SU-DHL-6 (cell line): ENCODE measurements at regions not wholly inside any gene's neighbourhood (a gene's known extent, or its start where the extent isn't known, plus 50 kb on each side); places are given as distances from the start of the nearest gene placed in this dataset.

Experiments
- H2AFZ ChIP-seq: fragments of 200-600 bp; sonication (generic); 2 replicates; pipeline ENCODE4 v1.6.1; 2014; ENCODE audit warnings: low read depth, mild to moderate bottlenecking, moderate library complexity, mixed read lengths, antibody characterized with exemption, low read length; ENCODE audit not compliant: severe bottlenecking
- H3F3A ChIP-seq: fragments of 200-600 bp; shearing (Covaris generic); 2 replicates; pipeline ENCODE4 v1.6.0; 2016; ENCODE audit warnings: antibody characterized with exemption, mild to moderate bottlenecking; ENCODE audit not compliant: insufficient read depth
- H3K27ac ChIP-seq: fragments of 200-600 bp; sonication (generic); 2 replicates; pipeline ENCODE4 v1.5.1; 2016; ENCODE audit warnings: low read depth, mild to moderate bottlenecking, low read length, moderate library complexity, mixed read lengths
- H3K27me3 ChIP-seq: fragments of 200-600 bp; sonication (generic), shearing (Covaris generic); 2 replicates; pipeline ENCODE4 v1.6.0; 2014; ENCODE audit warnings: mild to moderate bottlenecking, low read length
- H3K36me3 ChIP-seq: fragments of 200-600 bp; sonication (generic); 2 replicates; pipeline ENCODE4 v1.6.1; 2014; ENCODE audit warnings: mild to moderate bottlenecking, low read length, mixed read lengths
- H3K4me2 ChIP-seq: fragments of 300-600, 200-600 bp; shearing (Covaris generic), sonication (generic); 2 replicates; pipeline ENCODE4 v1.6.0; 2014; ENCODE audit warnings: low read length, low read depth, mild to moderate bottlenecking; ENCODE audit not compliant: poor library complexity, severe bottlenecking
- H3K4me3 ChIP-seq: fragments of 200-600 bp; sonication (generic); 2 replicates; pipeline ENCODE4 v1.5.1; 2014; ENCODE audit warnings: antibody characterized with exemption, low read length, mild to moderate bottlenecking, mixed read lengths; ENCODE audit not compliant: insufficient read depth, poor library complexity, severe bottlenecking
- H3K79me2 ChIP-seq: fragments of 200-600 bp; sonication (generic); 2 replicates; pipeline ENCODE4 v1.6.1; 2014; ENCODE audit warnings: mild to moderate bottlenecking, low read length, moderate library complexity; ENCODE audit not compliant: insufficient read depth
- H3K9ac ChIP-seq: fragments of 200-600 bp; sonication (generic); 2 replicates; pipeline ENCODE4 v1.7.0; 2014; ENCODE audit warnings: mild to moderate bottlenecking, low read length
- H3K9me2 ChIP-seq: fragments of 200-600 bp; sonication (generic); replicated peaks from 2 replicates; pipeline ENCODE4 v1.6.1; 2014; ENCODE audit warnings: low read length; ENCODE audit not compliant: insufficient read depth
- H3K9me3 ChIP-seq: fragments of 200-600 bp; sonication (generic); 2 replicates; pipeline ENCODE4 v1.6.1; 2014; ENCODE audit warnings: low read length, mixed read lengths; ENCODE audit not compliant: insufficient read depth
- H4K20me1 ChIP-seq: fragments of 200-600 bp; sonication (generic); 2 replicates; pipeline ENCODE4 v1.6.1; 2014; ENCODE audit warnings: low read depth, mild to moderate bottlenecking, antibody characterized with exemption, low read length, moderate library complexity, mixed read lengths
- EZH2phosphoT487 ChIP-seq: fragments of 200-600 bp; sonication (generic), shearing (Covaris generic); conservative IDR thresholded peaks from 2 replicates; pipeline ENCODE4 v1.6.1; 2018; ENCODE audit warnings: mild to moderate bottlenecking, antibody characterized with exemption, low read length, moderate library complexity, mixed read lengths
- TF ChIP-seq, protein P1 (sequence below): fragments of 200-600 bp; sonication (generic); IDR thresholded peaks from one replicate; pipeline ENCODE4 v1.5.1; 2017; ENCODE audit warnings: antibody characterized with exemption, mild to moderate bottlenecking, low read length, moderate library complexity; ENCODE audit not compliant: insufficient read depth, poor library complexity, severe bottlenecking

DNA sequence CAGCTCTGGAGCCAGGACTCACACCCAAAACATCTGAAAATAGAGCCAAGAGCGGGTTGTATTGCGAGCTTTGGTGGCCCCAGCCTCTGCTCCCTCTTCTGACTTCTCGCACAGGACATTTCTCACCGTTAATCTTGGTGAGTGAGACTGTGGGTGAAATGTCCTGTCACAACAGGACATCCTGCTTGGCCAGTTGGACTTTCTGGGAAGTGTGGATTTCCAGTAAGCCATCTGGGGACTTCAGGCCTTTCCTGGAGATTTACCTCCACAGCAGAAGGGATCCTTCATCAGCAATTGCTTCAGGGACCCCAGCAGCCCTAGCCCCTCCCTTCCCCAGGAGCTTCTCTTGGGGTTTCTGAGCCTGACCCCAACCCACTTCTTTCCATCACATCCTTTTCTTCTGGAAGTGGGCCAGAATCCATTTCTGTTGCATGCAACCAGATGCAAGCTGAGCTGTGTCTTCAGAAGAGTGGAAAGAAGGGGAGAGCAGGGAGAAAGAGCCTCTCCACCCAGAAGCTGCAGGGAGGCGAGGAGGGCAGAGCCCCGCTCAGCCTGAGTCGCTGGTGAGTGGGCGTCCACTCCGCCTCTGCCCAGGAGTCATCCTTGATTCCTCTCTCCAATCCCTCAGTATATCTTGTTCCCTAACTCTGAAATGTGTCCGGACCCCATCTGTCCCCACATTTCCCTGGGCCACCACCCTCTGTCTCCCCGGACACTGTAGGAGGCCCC is 50.3 kb upstream of the GADD45G start:
- no peak overlapping the region for H3K4me3 ChIP-seq

DNA sequence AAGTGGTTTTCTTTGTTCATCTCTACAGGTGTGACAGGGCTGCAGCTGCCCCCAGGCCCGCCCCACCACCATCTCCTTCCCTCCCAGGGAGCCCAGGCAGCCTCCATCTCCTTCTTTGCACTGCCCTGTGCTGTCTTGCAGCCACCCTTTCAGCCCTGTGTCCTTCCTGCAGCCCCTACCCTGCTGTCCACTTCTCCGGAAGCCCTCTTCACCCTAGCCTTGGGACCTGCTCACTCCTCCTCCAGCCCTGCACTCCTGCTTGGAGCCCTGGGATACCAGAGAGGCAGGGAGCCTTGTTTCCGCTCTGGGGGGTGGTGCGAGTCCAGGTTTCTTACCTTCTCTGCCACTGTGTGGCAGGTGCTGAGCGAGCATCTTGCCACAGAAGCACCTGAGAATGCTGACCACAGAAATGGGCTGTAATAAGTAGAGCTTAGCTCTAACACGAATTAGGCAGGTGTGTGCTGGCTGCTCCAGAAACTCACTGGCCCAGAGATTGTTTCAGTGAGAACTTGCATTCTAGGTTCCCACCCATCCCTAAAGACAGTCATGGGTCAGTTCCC is 51.3 kb upstream of the GADD45G start:
- H3K27me3 ChIP-seq = no peaks in the 10 kb centered on the region
- no peak overlapping the region for H3K9ac ChIP-seq
- no peak overlapping the region for H3K4me2 ChIP-seq
- no peaks in the 10 kb centered on the region for H3K79me2 ChIP-seq
- H4K20me1 ChIP-seq = no peaks in the 10 kb centered on the region
- H3F3A ChIP-seq = no peaks in the 10 kb centered on the region
- no peak overlapping the region for H2AFZ ChIP-seq
- no peak for TF ChIP-seq EZH2phosphoT487
- TF ChIP-seq, protein P1, sequence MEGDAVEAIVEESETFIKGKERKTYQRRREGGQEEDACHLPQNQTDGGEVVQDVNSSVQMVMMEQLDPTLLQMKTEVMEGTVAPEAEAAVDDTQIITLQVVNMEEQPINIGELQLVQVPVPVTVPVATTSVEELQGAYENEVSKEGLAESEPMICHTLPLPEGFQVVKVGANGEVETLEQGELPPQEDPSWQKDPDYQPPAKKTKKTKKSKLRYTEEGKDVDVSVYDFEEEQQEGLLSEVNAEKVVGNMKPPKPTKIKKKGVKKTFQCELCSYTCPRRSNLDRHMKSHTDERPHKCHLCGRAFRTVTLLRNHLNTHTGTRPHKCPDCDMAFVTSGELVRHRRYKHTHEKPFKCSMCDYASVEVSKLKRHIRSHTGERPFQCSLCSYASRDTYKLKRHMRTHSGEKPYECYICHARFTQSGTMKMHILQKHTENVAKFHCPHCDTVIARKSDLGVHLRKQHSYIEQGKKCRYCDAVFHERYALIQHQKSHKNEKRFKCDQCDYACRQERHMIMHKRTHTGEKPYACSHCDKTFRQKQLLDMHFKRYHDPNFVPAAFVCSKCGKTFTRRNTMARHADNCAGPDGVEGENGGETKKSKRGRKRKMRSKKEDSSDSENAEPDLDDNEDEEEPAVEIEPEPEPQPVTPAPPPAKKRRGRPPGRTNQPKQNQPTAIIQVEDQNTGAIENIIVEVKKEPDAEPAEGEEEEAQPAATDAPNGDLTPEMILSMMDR = no peak
- no peak overlapping the region for H3K4me3 ChIP-seq
- H3K36me3 ChIP-seq = no peaks in the 10 kb centered on the region
- no peaks in the 10 kb centered on the region for H3K9me3 ChIP-seq
- no peaks in the 10 kb centered on the region for H3K9me2 ChIP-seq
- no peak overlapping the region for H3K27ac ChIP-seq

More for the DNA sequence above, 50.3 kb upstream of the GADD45G start:
- H3K9ac ChIP-seq = no peak overlapping the region
- H3K27ac ChIP-seq = no peak overlapping the region
- no peaks in the 10 kb centered on the region for H3K9me3 ChIP-seq
- no peaks in the 10 kb centered on the region for H3K36me3 ChIP-seq
- no peak overlapping the region for H3K4me2 ChIP-seq
- no peaks in the 10 kb centered on the region for H3K27me3 ChIP-seq
- H2AFZ ChIP-seq = no peak overlapping the region
- no peaks in the 10 kb centered on the region for H3K9me2 ChIP-seq
- TF ChIP-seq, protein P1 = no peak
- no peak for TF ChIP-seq EZH2phosphoT487
- H3F3A ChIP-seq = no peaks in the 10 kb centered on the region
- no peaks in the 10 kb centered on the region for H3K79me2 ChIP-seq
- no peaks in the 10 kb centered on the region for H4K20me1 ChIP-seq

DNA sequence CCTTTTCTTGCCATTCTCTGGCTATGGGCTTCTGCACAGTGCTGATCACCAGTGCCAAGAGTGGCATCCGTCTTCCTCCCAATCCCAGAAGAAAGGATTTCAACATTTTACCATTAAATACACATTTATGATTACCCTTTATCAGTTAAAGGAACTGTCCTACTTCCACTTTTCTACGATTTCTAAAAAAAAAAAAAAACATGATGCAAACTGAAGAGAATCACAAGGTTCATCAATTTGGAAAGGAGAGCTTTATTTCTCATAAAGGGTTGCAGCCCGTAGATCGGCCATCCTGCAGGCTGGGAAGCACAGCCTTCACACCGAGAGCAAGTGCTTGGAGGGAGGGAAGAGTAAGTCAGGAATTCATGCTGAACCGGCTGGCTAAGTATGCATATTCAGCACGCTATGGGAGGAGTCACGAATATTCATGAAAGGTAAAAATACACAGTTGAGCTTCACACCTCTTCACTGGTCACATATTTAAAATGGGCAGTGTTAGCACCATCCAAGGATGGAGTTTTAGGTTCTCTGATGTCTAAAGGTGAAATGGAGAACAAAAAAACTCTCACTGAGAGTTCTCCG is 52.5 kb upstream of the SEMA4D start:
- H4K20me1 ChIP-seq = no peaks in the 10 kb centered on the region
- H3K79me2 ChIP-seq = no peaks in the 10 kb centered on the region
- H3K9ac ChIP-seq = no peak overlapping the region
- no peaks in the 10 kb centered on the region for H3F3A ChIP-seq
- H3K4me3 ChIP-seq = no peak overlapping the region
- no peaks in the 10 kb centered on the region for H3K27me3 ChIP-seq
- H3K9me3 ChIP-seq = no peaks in the 10 kb centered on the region
- no peak overlapping the region for H3K27ac ChIP-seq
- no peaks in the 10 kb centered on the region for H3K36me3 ChIP-seq
- no peaks in the 10 kb centered on the region for H3K9me2 ChIP-seq
- TF ChIP-seq, protein P1 = no peak
- TF ChIP-seq EZH2phosphoT487 = no peak
- H2AFZ ChIP-seq = no peak overlapping the region
- H3K4me2 ChIP-seq = no peak overlapping the region
